Neural crest cell (in vitro differentiated cells): ENCODE measurements at regions not wholly inside any gene's neighbourhood (a gene's known extent, or its start where the extent isn't known, plus 50 kb on each side); places are given as distances from the start of the nearest gene placed in this dataset.
"Not testable (repeated sequence)": the region's sequence is repeated elsewhere in the genome, so short reads cannot be mapped to it uniquely, and the experiment has no call there.

Experiments used
- DNase-seq: peaks from one replicate; pipeline ENCODE4 v3.0.0; 2021; ENCODE audit warnings: low read depth, mixed read lengths, low spot score
- H3K27ac Mint-ChIP-seq: one replicate; pipeline ENCODE4 v1.8.0; 2021; ENCODE audit warnings: mild to moderate bottlenecking, mixed read lengths; ENCODE audit not compliant: unreplicated experiment
- H3K27me3 Mint-ChIP-seq: 2 replicates; pipeline ENCODE4 v1.8.0; 2021; ENCODE audit warnings: low read depth, mild to moderate bottlenecking, mixed read lengths
- H3K36me3 Mint-ChIP-seq: 2 replicates; pipeline ENCODE4 v1.8.0; 2021; ENCODE audit warnings: low read depth, mild to moderate bottlenecking, mixed read lengths
- H3K4me1 Mint-ChIP-seq: 2 replicates; pipeline ENCODE4 v1.8.0; 2021; ENCODE audit warnings: mixed read lengths
- H3K4me3 Mint-ChIP-seq: one replicate; pipeline ENCODE4 v1.8.0; 2021; ENCODE audit warnings: mild to moderate bottlenecking, mixed read lengths
- H3K9me3 Mint-ChIP-seq: 2 replicates; pipeline ENCODE4 v1.8.0; 2021; ENCODE audit warnings: mixed read lengths
- TF ChIP-seq, protein P1 (sequence below): fragments of 200-600 bp; sonication (generic); conservative IDR thresholded peaks from 2 replicates; pipeline ENCODE4 v1.5.0; 2021; ENCODE audit warnings: antibody characterized with exemption, mild to moderate bottlenecking

- Mint-ChIP-seq H3K9me3 (peaks cover 6% of the 10 kb centered on the region), H3K36me3 (peaks cover 9% of the 10 kb centered on the region)
These were observed 493.1 kb downstream of the MAGEE1 start for GRCh38 chrX:76920607-76921006.

DNA sequence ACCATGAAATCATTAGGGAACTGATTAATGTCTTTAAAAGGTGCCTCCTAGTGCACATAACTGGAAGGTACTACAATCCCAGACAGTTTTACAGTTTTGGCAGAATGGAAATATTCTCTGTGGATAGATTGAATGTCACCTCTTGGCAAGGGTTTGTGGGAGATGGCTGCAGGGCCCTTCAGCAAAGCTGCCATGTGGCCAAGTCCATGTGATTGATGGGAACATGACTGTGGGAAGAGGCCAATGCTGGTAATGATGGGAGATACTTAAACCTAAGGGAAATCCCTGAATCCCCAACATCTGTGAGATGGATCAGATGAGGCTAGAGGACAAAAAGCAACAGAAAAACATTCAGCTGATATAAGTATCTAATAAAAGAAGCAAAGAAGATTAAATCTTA is 493.7 kb downstream of the MAGEE1 start:
- no peaks in the 10 kb centered on the region for H3K4me1 Mint-ChIP-seq
- TF ChIP-seq, protein P1, sequence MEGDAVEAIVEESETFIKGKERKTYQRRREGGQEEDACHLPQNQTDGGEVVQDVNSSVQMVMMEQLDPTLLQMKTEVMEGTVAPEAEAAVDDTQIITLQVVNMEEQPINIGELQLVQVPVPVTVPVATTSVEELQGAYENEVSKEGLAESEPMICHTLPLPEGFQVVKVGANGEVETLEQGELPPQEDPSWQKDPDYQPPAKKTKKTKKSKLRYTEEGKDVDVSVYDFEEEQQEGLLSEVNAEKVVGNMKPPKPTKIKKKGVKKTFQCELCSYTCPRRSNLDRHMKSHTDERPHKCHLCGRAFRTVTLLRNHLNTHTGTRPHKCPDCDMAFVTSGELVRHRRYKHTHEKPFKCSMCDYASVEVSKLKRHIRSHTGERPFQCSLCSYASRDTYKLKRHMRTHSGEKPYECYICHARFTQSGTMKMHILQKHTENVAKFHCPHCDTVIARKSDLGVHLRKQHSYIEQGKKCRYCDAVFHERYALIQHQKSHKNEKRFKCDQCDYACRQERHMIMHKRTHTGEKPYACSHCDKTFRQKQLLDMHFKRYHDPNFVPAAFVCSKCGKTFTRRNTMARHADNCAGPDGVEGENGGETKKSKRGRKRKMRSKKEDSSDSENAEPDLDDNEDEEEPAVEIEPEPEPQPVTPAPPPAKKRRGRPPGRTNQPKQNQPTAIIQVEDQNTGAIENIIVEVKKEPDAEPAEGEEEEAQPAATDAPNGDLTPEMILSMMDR = no peak
- H3K36me3 Mint-ChIP-seq = peaks cover 9% of the 10 kb centered on the region
- DNase-seq = no peak
- H3K9me3 Mint-ChIP-seq = peaks cover 6% of the 10 kb centered on the region
- no peaks in the 10 kb centered on the region for H3K27me3 Mint-ChIP-seq
- H3K27ac Mint-ChIP-seq = no peak overlapping the region
- H3K4me3 Mint-ChIP-seq = no peak overlapping the region

More at GRCh38 chrX:76920607-76921006, 493.1 kb downstream of the MAGEE1 start:
- TF ChIP-seq, protein P1 = no peak
- no peak overlapping the region for H3K27ac Mint-ChIP-seq
- DNase-seq = no peak
- H3K4me1 Mint-ChIP-seq = no peaks in the 10 kb centered on the region
- H3K27me3 Mint-ChIP-seq = no peaks in the 10 kb centered on the region
- no peak overlapping the region for H3K4me3 Mint-ChIP-seq

DNA sequence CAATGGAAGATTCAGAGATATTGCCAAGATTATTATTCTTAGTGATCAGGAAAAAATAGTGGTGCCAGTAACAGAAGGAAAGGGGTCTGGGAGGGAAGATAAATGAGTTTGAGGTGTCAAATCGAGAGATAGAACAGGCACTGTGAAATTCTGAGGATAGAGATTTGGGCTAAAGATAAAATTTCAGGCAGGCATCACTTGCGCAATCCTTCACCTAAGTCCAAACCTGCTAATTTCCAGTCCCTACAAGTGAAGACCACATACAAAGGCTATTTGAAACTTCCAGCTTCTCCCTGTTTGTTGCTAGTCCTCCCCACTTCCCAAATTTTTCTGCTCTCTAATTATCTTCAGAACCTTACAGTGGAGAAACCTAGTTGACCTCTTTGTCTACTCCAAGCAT is 494.6 kb downstream of the MAGEE1 start:
- H3K4me3 Mint-ChIP-seq = no peak overlapping the region
- no peaks in the 10 kb centered on the region for H3K4me1 Mint-ChIP-seq
- no peak for DNase-seq
- H3K36me3 Mint-ChIP-seq = peaks cover 12% of the 10 kb centered on the region
- no peak overlapping the region for H3K27ac Mint-ChIP-seq
- peaks cover 9% of the 10 kb centered on the region for H3K9me3 Mint-ChIP-seq
- no peaks in the 10 kb centered on the region for H3K27me3 Mint-ChIP-seq
- TF ChIP-seq, protein P1 = no peak

GRCh38 chrX:76924616-76925015 is 497.1 kb downstream of the MAGEE1 start:
- not testable (repeated sequence) for H3K27me3 Mint-ChIP-seq, H3K27ac Mint-ChIP-seq, H3K4me1 Mint-ChIP-seq, H3K4me3 Mint-ChIP-seq, DNase-seq
- Mint-ChIP-seq H3K9me3 (peaks cover 10% of the 10 kb centered on the region), H3K36me3 (peaks cover 14% of the 10 kb centered on the region)

- H3K36me3 Mint-ChIP-seq = peaks cover 9% of the 10 kb centered on the region
- DNase-seq = no peak
- H3K27me3 Mint-ChIP-seq = no peaks in the 10 kb centered on the region
- TF ChIP-seq, protein P1 = no peak
- no peak overlapping the region for H3K27ac Mint-ChIP-seq
- no peaks in the 10 kb centered on the region for H3K4me1 Mint-ChIP-seq
- H3K4me3 Mint-ChIP-seq = no peak overlapping the region
- peaks cover 11% of the 10 kb centered on the region for H3K9me3 Mint-ChIP-seq
These were observed 504.0 kb downstream of the MAGEE1 start for GRCh38 chrX:76931518-76931917.

DNA sequence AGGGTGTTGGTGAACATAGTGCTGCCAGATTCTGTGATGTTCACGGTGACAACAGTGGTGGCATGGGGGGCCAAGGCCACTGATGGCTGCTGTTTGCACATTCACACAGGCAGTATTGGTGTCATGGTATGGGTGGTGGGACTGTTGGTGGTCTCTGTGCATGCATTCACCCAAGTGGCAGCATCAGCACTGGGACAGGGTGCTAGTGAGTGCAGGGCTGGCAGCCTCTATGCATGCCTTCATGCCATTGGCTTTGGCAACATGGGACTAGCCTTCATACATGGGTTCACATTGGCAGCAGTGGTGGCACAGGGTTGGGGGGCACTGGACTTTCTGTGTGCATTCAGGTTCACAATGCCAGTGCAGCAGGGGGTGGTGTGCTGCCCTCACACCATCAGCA is 489.7 kb upstream of the FGF16 start:
- DNase-seq = no peak
- no peak overlapping the region for H3K4me3 Mint-ChIP-seq
- no peaks in the 10 kb centered on the region for H3K4me1 Mint-ChIP-seq
- peaks cover 27% of the 10 kb centered on the region for H3K36me3 Mint-ChIP-seq
- H3K27me3 Mint-ChIP-seq = no peaks in the 10 kb centered on the region
- H3K27ac Mint-ChIP-seq = no peak overlapping the region
- TF ChIP-seq, protein P1 = no peak
- H3K9me3 Mint-ChIP-seq = peaks cover 22% of the 10 kb centered on the region
